GM21515 (cell line): ENCODE measurements at regions not wholly inside any gene's neighbourhood (a gene's known extent, or its start where the extent isn't known, plus 50 kb on each side); places are given as distances from the start of the nearest gene placed in this dataset.
"Not testable (repeated sequence)": the region's sequence is repeated elsewhere in the genome, so short reads cannot be mapped to it uniquely, and the experiment has no call there.

Source experiments
- ATAC-seq: cut with Tn5 transposase; IDR thresholded peaks from one replicate; pipeline ENCODE4 v1.9.1; 2021; ENCODE audit not compliant: unreplicated experiment

- no peak for ATAC-seq
Measured at GRCh38 chr12:67893022-67893580, 96.1 kb upstream of the IFNG-AS1 start.

- not testable (repeated sequence) for ATAC-seq
Measured at GRCh38 chr12:67900418-67900817, 88.8 kb upstream of the IFNG-AS1 start.

GRCh38 chr12:67909091-67909531, 80.1 kb upstream of the IFNG-AS1 start:
- no peak for ATAC-seq

GRCh38 chr12:67909681-67910080, 79.6 kb upstream of the IFNG-AS1 start:
- ATAC-seq: no peak

- ATAC-seq: no peak
Measured at GRCh38 chr12:67910360-67911274, 78.6 kb upstream of the IFNG-AS1 start.

GRCh38 chr12:67911275-67911600, 78.0 kb upstream of the IFNG-AS1 start:
- ATAC-seq: no peak

- ATAC-seq: no peak
Measured at GRCh38 chr12:67911789-67912188, 77.5 kb upstream of the IFNG-AS1 start.

- no peak for ATAC-seq
Measured at GRCh38 chr12:67915335-67915851, 73.9 kb upstream of the IFNG-AS1 start.

- ATAC-seq: no peak
Measured at GRCh38 chr12:67916266-67916970, 72.8 kb upstream of the IFNG-AS1 start.

GRCh38 chr12:67917811-67918210, 71.4 kb upstream of the IFNG-AS1 start:
- no peak for ATAC-seq

GRCh38 chr12:67918441-67918840, 70.8 kb upstream of the IFNG-AS1 start:
- no peak for ATAC-seq

GRCh38 chr12:67919406-67919805, 69.8 kb upstream of the IFNG-AS1 start:
- ATAC-seq: no peak

- no peak for ATAC-seq
Measured at GRCh38 chr12:67920413-67920812, 68.8 kb upstream of the IFNG-AS1 start.

- no peak for ATAC-seq
Measured at GRCh38 chr12:67921286-67921685, 68.0 kb upstream of the IFNG-AS1 start.

GRCh38 chr12:67922245-67922644, 67.0 kb upstream of the IFNG-AS1 start:
- ATAC-seq: no peak

GRCh38 chr12:67925077-67925476, 64.2 kb upstream of the IFNG-AS1 start:
- no peak for ATAC-seq

GRCh38 chr12:67925552-67925951, 63.7 kb upstream of the IFNG-AS1 start:
- no peak for ATAC-seq

- ATAC-seq: no peak
Measured at GRCh38 chr12:67926063-67926462, 63.2 kb upstream of the IFNG-AS1 start.

- ATAC-seq: no peak
Measured at GRCh38 chr12:67927324-67927723, 61.9 kb upstream of the IFNG-AS1 start.

- ATAC-seq: no peak
Measured at GRCh38 chr12:67927815-67928214, 61.4 kb upstream of the IFNG-AS1 start.

- ATAC-seq: no peak
Measured at GRCh38 chr12:67928621-67929383, 60.4 kb upstream of the IFNG-AS1 start.
